Ramos (cell line): ENCODE measurements at regions not wholly inside any gene's neighbourhood (a gene's known extent, or its start where the extent isn't known, plus 50 kb on each side); places are given as distances from the start of the nearest gene placed in this dataset.

ENCODE experiments used
- in situ Hi-C: fragments of 300-500 bp; cut with MboI; formaldehyde crosslinking; loops from one replicate; pipeline ENCODE4 v1.14.3; 2022; ENCODE audit warnings: low sequenced_read_pairs; ENCODE audit not compliant: unreplicated experiment

DNA sequence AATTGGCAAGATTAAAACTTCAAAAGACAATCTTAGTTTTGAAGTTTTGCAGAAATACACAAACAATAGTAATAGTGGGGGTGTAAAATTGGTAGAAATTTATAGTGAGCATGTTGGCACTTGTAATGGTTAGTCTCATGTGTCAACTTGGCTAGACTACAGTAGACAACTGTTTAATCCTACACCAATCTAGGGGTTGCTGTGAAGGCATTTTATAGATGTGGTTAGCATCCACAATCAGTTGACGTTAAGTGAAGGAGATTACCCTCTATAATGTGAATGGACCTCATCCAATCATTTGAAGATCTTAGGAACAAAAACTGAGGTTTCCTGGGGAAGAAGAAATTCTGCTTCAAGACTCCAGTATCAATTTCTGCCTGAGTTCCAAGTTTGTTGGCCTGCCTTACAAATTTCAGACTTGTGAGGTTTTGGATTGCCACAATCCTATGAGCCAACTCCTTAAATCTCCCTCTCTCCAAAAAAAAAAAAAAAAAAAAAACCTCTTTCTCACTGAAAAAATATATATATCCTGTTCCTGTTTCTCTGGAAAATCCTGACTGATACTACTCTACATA, 531.6 kb upstream of the IGFBP3 start:
- in situ Hi-C loops, result no loop called here

DNA sequence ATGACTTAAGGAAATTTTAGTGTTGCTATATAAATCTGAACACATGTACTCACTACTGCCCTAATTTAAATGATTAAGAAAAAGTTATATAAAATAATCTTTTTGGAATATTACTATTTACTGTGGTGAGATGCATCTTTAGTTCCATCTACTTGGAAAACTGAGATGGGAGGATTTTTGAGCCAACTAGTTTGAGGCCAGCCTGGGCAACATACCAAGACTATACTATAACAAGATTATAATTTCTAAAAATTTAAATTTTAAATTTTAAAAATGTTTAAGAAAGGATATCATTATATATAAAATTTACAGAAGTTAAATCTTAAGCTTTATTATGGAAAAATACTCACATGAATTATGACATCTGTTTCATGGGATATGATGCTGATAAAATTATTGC, 530.8 kb upstream of the IGFBP3 start:
- in situ Hi-C loops, result no loop called here

DNA sequence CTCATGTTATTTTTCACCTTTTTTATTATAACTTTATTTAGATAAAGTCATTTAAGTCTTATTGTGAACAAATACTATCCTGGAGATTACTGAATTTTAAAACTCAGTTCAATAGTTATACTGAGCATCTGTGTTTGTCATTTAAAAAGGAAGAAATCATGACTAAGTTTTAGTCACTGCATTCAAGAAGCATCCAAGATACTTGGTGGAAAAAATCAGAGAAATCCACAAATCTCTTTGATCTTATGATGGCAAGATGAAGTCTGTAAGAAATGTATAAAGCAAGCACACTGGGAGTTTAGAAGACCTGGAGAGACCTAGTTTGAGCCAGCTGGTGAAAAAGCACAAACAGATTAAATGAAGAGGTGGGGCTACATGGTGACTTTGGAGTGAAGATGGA, 529.8 kb upstream of the IGFBP3 start:
- in situ Hi-C loops, result no loop called here

DNA sequence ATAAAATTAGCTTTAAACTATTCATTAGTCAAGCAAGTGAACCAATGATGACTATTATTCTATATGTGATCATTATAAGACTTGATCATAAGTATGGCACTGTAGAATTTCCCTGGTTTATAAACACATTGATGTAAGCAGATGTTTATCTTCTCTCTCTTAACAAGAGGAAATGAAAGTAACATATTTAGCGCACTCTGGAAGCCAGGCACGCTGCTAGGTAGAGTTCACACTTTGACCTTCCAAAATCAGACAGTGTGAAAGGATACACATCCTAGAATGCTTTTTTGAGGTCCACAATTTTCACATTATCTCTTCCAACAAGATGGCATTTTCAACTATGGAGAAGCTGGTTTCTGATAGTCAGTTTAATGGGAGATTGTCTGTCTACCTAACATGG, 529.4 kb upstream of the IGFBP3 start:
- in situ Hi-C loops, result no loop called here

DNA sequence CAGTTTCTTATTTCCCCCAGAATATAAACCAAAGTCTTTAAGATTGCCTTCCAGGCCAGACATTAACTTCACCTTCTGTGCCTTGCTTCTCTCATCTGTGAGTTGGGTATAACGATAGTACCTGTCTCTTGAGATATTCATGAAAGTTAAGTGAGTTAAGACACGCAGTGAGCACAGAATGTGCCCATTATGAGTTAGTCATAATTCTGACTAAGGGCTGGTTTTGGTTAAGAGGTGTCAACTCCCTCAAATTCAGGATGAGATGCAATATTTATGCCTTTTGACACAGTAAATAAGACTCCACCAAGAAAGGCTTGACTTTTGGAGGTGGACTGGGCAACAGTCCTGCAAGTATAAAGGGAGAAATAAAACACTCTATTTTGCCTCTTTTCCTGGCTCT, 528.7 kb upstream of the IGFBP3 start:
- in situ Hi-C loops, result no loop called here

- in situ Hi-C loops, result no loop called here
These were observed 527.4 kb upstream of the IGFBP3 start for GRCh38 chr7:46448478-46448877.

- in situ Hi-C loops, result no loop called here
These were observed 525.1 kb upstream of the IGFBP3 start for GRCh38 chr7:46446151-46446550.

GRCh38 chr7:46444256-46444655, 523.2 kb upstream of the IGFBP3 start:
- in situ Hi-C loops, result no loop called here

- in situ Hi-C loops, result no loop called here
These were observed 519.1 kb upstream of the IGFBP3 start for GRCh38 chr7:46440186-46440585.

DNA sequence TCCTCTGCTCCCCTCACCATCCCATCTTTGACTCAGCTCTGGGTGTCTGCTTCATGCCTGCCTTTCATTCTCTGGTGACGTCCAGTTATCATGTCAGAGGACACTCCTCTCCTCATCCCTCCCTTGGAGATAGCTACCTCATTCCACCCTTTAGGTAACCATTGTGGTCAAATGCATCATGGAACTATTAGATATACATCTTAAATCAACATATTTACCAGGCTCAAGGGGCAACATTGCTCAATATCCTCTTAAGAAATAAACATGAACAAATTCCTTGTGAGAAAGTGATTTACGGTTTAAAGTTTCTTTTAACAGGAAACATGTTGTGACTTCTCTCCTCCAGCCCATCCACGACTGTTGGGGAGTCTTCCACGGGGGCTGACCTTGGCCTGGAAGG, 511.6 kb upstream of the IGFBP3 start:
- in situ Hi-C loops, result no loop called here

DNA sequence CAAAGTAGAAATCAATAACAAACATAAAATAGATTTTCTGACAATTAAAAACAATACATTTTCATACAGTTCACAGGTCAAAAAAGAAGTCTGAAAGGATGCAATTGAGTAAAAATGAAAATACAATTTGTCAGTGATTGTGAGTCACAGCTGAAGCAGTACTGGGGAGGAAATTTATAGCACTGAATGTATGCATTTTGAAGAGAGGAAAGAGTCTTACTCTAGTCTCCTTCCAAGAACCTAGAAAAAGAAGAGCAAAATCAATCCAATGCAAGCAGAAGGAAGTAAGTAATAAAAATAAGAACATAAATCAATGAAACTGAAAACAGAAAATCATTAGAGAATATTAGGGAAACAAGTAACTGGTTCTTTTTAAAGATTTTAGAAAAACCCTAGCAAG, 507.2 kb upstream of the IGFBP3 start:
- in situ Hi-C loops, result no loop called here

DNA sequence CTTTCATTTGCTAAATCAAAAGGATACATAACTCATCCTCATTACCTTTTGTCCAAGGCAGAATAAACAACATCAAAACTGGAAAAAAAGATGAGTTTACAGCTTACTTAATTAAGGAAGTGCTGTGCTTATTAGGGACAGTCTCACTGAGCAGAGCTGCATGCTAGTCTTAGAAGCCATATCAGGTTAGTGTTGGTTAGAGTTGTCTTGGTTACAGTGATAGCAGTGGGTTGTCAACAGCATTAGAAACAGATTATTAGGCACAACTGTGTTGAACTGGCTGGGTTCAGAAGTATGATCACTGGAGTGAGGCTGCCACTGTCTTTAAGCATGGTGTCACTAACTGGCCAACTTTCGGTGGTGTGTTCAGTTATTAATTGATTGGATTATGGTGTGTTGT, 503.9 kb upstream of the IGFBP3 start:
- in situ Hi-C loops, result no loop called here

GRCh38 chr7:46421441-46422230, 500.6 kb upstream of the IGFBP3 start:
- in situ Hi-C loops, result no loop called here

- in situ Hi-C loops, result no loop called here
These were observed 493.9 kb upstream of the IGFBP3 start for GRCh38 chr7:46414946-46415345.

GRCh38 chr7:46411236-46411635, 490.2 kb upstream of the IGFBP3 start:
- in situ Hi-C loops, result no loop called here

GRCh38 chr7:46407125-46407524, 486.1 kb upstream of the IGFBP3 start:
- in situ Hi-C loops, result no loop called here

DNA sequence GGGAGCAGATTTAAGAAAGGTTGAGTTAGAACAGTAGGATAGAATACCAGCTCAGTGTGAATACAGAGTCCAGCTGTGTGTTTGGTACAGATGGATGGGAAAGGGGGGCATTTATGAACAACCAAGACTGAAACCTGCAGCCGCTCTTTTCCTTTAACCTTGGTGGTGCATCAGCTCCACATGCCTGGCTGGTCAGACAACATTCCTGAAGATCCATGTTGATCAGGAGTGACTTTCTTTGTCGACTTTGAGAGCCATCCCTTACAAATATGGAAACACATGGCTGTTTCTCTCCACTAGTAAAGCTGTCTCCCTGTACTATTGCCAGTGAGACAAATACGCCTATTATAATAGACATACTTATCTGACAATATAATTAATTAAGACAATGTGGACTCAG, 476.5 kb upstream of the IGFBP3 start:
- in situ Hi-C loops, result no loop called here

DNA sequence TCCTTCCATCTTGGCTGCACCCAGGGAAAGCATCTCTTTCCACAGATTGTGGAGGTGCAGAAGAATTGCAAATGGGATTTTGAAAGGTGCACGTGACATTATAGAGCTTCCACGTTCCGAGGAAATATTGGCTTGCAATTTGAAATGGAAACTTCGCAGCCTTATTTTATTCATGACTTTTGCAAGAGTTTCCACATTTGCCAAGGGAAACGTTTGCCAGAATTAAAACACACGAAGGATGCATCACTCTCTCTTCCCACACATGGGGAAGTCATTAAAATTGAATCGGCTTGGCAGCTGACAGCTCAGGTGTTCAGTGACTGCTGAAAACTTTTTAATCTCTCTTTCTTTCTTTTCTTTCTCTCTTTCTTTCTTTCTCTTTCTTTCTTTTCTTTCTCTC, 475.4 kb upstream of the IGFBP3 start:
- in situ Hi-C loops, result no loop called here

- in situ Hi-C loops, result no loop called here
These were observed 472.1 kb upstream of the IGFBP3 start for GRCh38 chr7:46393142-46393541.

DNA sequence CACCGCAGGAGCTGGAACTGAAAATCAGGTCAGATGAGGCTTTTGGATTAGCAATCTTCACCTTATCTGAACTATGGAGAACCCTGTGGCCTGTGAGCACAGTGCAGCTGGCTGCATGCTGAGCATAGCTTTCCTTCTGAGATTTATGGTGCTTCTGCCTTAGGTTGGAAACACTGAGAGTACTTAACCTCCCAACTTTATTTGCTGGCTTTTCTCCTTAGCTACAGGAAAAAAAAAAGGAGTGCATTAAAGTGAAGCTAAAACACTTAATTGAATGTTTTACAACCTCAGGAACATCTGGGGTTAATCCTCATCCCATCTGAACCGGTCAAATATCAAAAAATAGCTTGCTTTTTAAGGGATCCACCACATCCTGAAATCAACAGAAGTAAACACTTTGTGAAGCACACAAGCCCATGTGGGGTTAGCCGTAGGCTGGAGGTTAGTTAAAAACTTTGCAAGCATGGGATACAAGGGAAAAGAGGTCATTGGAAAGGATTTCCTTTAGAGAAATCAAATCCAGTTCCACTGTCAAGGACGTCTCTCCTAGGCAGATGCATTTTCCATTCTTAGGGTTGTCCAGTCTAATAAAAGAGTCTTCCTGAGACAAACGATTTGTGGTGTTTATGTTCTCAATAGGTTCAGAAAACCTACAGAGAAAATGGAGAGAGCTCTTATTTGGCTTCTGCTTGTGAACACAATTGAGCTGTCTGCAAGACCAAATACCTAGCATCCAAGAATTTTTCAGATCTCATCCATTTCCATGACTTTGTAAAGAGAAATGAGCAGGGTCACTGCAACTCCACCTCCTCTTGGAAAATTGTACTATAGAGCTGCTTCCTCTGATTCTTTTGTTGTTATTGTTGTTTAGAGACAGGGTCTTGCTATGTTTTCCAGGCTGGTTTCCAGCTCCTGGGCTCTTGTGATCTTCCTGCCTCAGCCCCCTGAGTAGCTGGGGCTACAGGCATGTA, 470.4 kb upstream of the IGFBP3 start:
- in situ Hi-C loops, result no loop called here

- in situ Hi-C loops, result no loop called here
These were observed 469.0 kb upstream of the IGFBP3 start for GRCh38 chr7:46390042-46390441.
